ENCODE measurements at regions not wholly inside any gene's neighbourhood (a gene's known extent, or its start where the extent isn't known, plus 50 kb on each side); places are given as distances from the start of the nearest gene placed in this dataset.

GRCh38 chr4:129988957-129989356 is 893.0 kb downstream of the C4orf33 start:
- H3K9me3 ChIP-seq (ENCODE audit: control insufficient read depth, insufficient read depth, low read depth, low read length): no peaks in the 10 kb centered on the region
- no peaks in the 10 kb centered on the region for H3K79me2 ChIP-seq (ENCODE audit: control insufficient read depth, insufficient read depth, low read length)
- no peak overlapping the region for H3K4me3 ChIP-seq (replicated peaks in 1 of 4; ENCODE audit: control extremely low read depth in 1 of 4, insufficient read depth in 1 of 4, low read depth in 3 of 4, low read length in 4 of 4)
- no peaks in the 10 kb centered on the region for H4K20me1 ChIP-seq (ENCODE audit: control insufficient read depth, extremely low read depth, insufficient read depth, low read length)
- no peak for DNase-seq (ENCODE audit: low read depth in 2 of 2)
- no peak overlapping the region for H3K27ac ChIP-seq (ENCODE audit: insufficient read depth, low read length)
- no peaks in the 10 kb centered on the region for H3K36me3 ChIP-seq (ENCODE audit: control insufficient read depth, insufficient read depth, low read length)
- H2AFZ ChIP-seq (ENCODE audit: low read length): no peak overlapping the region
- no peak for TF ChIP-seq EZH2 (IDR thresholded peaks at IDR 0.05; ENCODE audit: low read length, missing control alignments)
- TF ChIP-seq CTCF (conservative IDR thresholded peaks at IDR 0.05 in 1 of 2, IDR thresholded peaks at IDR 0.05 in 1 of 2; ENCODE audit: low read depth in 1 of 2, low read length in 2 of 2): no peak
- no peak overlapping the region for H3K4me2 ChIP-seq (ENCODE audit: extremely low read depth, insufficient read depth, low read length)
- no peak overlapping the region for H3K9ac ChIP-seq (ENCODE audit: insufficient read depth, low read length)
- H3K4me1 ChIP-seq (ENCODE audit: control insufficient read depth, extremely low read depth, insufficient read depth, low read length): no peaks in the 10 kb centered on the region
- H3K27me3 ChIP-seq (ENCODE audit: control insufficient read depth, insufficient read depth, low read length): no peaks in the 10 kb centered on the region

- Histone ChIP-seq H3K4me3 (replicated peaks in 1 of 4; ENCODE audit: control extremely low read depth in 1 of 4, insufficient read depth in 1 of 4, low read depth in 3 of 4, low read length in 4 of 4) (no peak overlapping the region), H3K27ac (ENCODE audit: insufficient read depth, low read length) (no peak overlapping the region), H4K20me1 (ENCODE audit: control insufficient read depth, extremely low read depth, insufficient read depth, low read length) (no peaks in the 10 kb centered on the region), H3K27me3 (ENCODE audit: control insufficient read depth, insufficient read depth, low read length) (no peaks in the 10 kb centered on the region), H3K9ac (ENCODE audit: insufficient read depth, low read length) (no peak overlapping the region), H3K79me2 (ENCODE audit: control insufficient read depth, insufficient read depth, low read length) (no peaks in the 10 kb centered on the region), H3K4me1 (ENCODE audit: control insufficient read depth, extremely low read depth, insufficient read depth, low read length) (no peaks in the 10 kb centered on the region), H3K36me3 (ENCODE audit: control insufficient read depth, insufficient read depth, low read length) (no peaks in the 10 kb centered on the region), H2AFZ (ENCODE audit: low read length) (no peak overlapping the region), H3K9me3 (ENCODE audit: control insufficient read depth, insufficient read depth, low read depth, low read length) (no peaks in the 10 kb centered on the region), H3K4me2 (ENCODE audit: extremely low read depth, insufficient read depth, low read length) (no peak overlapping the region)
- TF ChIP-seq EZH2 (IDR thresholded peaks at IDR 0.05; ENCODE audit: low read length, missing control alignments) (no peak), CTCF (conservative IDR thresholded peaks at IDR 0.05 in 1 of 2, IDR thresholded peaks at IDR 0.05 in 1 of 2; ENCODE audit: low read depth in 1 of 2, low read length in 2 of 2) (no peak)
- DNase-seq (ENCODE audit: low read depth in 2 of 2): no peak
These were observed 898.8 kb downstream of the C4orf33 start for GRCh38 chr4:129994715-129995114.

- no peaks in the 10 kb centered on the region for H3K27me3 ChIP-seq (ENCODE audit: control insufficient read depth, insufficient read depth, low read length)
- no peaks in the 10 kb centered on the region for H3K79me2 ChIP-seq (ENCODE audit: control insufficient read depth, insufficient read depth, low read length)
- H3K4me3 ChIP-seq (replicated peaks in 1 of 4; ENCODE audit: control extremely low read depth in 1 of 4, insufficient read depth in 1 of 4, low read depth in 3 of 4, low read length in 4 of 4): no peak overlapping the region
- no peak overlapping the region for H3K9ac ChIP-seq (ENCODE audit: insufficient read depth, low read length)
- no peak overlapping the region for H3K4me2 ChIP-seq (ENCODE audit: extremely low read depth, insufficient read depth, low read length)
- H3K4me1 ChIP-seq (ENCODE audit: control insufficient read depth, extremely low read depth, insufficient read depth, low read length): no peaks in the 10 kb centered on the region
- no peak for DNase-seq (ENCODE audit: low read depth in 2 of 2)
- H4K20me1 ChIP-seq (ENCODE audit: control insufficient read depth, extremely low read depth, insufficient read depth, low read length): no peaks in the 10 kb centered on the region
- no peak overlapping the region for H2AFZ ChIP-seq (ENCODE audit: low read length)
- no peak overlapping the region for H3K27ac ChIP-seq (ENCODE audit: insufficient read depth, low read length)
- no peaks in the 10 kb centered on the region for H3K9me3 ChIP-seq (ENCODE audit: control insufficient read depth, insufficient read depth, low read depth, low read length)
- no peaks in the 10 kb centered on the region for H3K36me3 ChIP-seq (ENCODE audit: control insufficient read depth, insufficient read depth, low read length)
- TF ChIP-seq CTCF (conservative IDR thresholded peaks at IDR 0.05 in 1 of 2, IDR thresholded peaks at IDR 0.05 in 1 of 2; ENCODE audit: low read depth in 1 of 2, low read length in 2 of 2): no peak
- TF ChIP-seq EZH2 (IDR thresholded peaks at IDR 0.05; ENCODE audit: low read length, missing control alignments): no peak
These were observed 902.6 kb downstream of the C4orf33 start for GRCh38 chr4:129998436-129999150.

All from fibroblast of lung (primary cell).